Glomerular visceral epithelial cell (primary cell): ENCODE measurements at regions not wholly inside any gene's neighbourhood (a gene's known extent, or its start where the extent isn't known, plus 50 kb on each side); places are given as distances from the start of the nearest gene placed in this dataset.
"Not testable (repeated sequence)": the region's sequence is repeated elsewhere in the genome, so short reads cannot be mapped to it uniquely, and the experiment has no call there.

Experiments
- DNase-seq: peaks from one replicate; pipeline ENCODE4 v3.0.0-alpha.2; 2016; ENCODE audit errors: extremely low spot score

GRCh38 chr5:101045689-101046088 is 142.6 kb upstream of the ST8SIA4 start:
- DNase-seq, result no peak

GRCh38 chr5:101040002-101040401 is 136.9 kb upstream of the ST8SIA4 start:
- not testable (repeated sequence) for DNase-seq

GRCh38 chr5:101036778-101037177 is 133.7 kb upstream of the ST8SIA4 start:
- no peak for DNase-seq

DNA sequence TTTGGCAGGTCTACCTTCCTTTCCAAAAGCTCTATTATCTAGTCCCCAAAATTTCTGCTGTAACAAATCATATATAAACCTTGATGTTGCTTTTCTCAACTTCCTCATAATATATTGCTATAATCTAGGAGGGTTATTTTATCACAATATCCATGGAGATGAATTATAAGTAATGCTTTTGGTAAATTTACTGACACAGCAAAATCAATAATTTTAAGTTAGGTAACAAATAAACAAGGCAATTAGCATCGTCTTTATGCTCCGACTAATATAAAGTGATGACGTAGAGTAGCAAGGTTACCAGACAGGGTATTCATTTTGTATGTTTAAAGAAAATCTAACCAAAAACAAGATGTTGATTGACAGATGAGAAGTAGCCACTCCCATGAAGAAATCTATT is 132.3 kb upstream of the ST8SIA4 start:
- DNase-seq, result no peak

DNA sequence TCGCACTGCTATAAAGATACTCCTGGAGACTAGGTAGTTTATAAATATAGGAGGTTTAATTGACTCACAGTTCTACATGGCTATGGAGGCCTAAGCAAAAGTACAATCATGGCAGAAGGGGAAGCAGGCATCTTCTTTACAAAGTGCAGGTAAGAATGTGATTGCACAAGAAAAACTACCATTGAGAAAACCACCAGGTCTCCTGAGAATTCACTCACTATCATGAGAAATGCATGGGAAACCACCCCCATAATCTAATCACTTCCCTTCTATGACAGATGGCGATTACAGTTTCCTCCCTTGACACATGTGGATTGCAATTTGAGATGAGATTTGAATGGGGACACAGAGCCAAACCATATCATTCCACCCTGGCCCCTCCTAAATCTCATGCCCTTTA is 121.2 kb upstream of the ST8SIA4 start:
- DNase-seq, result no peak

GRCh38 chr5:101018299-101018698 is 115.2 kb upstream of the ST8SIA4 start:
- no peak for DNase-seq

GRCh38 chr5:101012880-101013279 is 109.8 kb upstream of the ST8SIA4 start:
- DNase-seq, result no peak

GRCh38 chr5:101009758-101010519 is 106.9 kb upstream of the ST8SIA4 start:
- DNase-seq, result no peak

GRCh38 chr5:100992354-100992753 is 89.3 kb upstream of the ST8SIA4 start:
- DNase-seq, result no peak

DNA sequence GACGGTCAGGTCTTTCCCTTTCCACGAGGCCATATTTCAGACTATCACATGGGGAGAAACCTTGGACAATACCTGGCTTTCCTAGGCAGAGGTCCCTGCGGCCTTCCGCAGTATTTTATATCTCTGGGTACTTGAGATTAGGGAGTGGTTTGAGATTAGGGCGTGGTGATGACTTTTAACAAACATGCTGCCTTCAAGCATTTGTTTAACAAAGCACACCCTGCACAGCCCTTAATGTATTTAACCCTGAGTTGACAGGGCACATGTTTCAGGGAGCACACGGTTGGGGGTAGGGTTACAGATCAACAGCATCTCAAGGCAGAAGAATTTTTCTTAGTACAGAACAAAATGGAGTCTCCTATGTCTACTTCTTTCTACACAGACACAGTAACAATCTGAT is 80.5 kb upstream of the ST8SIA4 start:
- not testable (repeated sequence) for DNase-seq

- no peak for DNase-seq
These were observed 71.0 kb upstream of the ST8SIA4 start for GRCh38 chr5:100974082-100974481.

DNA sequence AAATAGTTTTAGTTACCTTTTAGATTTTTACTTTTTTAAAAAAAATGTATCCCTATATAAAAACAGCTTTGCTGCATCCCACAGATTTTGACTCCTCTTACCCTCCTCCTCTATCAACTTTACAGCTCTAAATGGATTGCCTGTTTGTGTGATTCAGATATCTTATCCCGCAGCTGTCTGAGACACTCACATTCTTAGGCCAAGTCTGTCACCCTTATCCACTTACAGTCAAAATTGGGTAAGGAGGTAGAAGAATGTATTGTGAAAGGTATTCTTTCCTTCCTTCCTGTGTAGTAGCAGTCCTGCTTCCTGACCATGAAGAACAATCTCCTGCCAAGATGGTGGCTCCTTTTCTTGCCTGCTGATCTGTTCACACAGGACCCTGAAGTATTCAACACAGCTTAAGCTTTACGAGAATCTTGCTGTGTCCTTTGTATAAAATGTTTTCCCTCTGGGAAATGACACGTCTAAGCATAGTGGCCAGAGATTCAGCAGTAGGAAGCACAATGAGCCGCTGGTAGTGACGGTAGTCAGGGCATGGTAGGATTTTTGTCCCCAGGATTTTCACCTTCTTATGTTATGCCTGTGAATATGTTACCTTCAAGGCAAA is 67.7 kb upstream of the ST8SIA4 start:
- no peak for DNase-seq

DNA sequence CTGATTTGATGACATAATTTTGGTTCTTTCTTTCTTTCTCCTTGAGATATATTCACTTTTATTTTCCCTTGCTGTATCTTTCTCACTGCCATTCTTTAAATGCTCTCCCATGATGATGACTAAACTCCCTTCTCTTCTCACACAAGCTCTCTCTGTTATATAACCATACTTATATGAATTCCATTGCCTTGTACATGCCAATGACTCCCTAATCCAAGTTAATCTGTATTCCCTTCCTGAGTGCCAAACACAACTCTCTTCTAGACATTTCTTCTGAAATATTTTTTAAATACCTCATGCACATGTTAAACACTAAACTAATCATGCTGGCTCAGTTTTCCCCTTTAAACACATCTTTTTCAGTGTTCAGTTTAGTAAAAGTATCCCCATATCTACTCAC is 62.2 kb upstream of the ST8SIA4 start:
- no peak for DNase-seq
